Erythroblast (primary cell): ENCODE measurements at regions not wholly inside any gene's neighbourhood (a gene's known extent, or its start where the extent isn't known, plus 50 kb on each side); places are given as distances from the start of the nearest gene placed in this dataset.
A peak's percentile ranks its signal among the peaks of the same experiment; 100 is the strongest.

Experiments used
- DNase-seq, 2 experiments: peaks; one replicate each; lab custom pipeline; 2025; lab: John Stamatoyannopoulos, UW
- GATA1 ChIP-seq: IDR thresholded peaks from 2 replicates; pipeline ENCODE4 v1.6.1; 2011; ENCODE audit warnings: low read depth, mild to moderate bottlenecking, control low read depth, low read length, moderate library complexity
- POLR2A ChIP-seq: IDR thresholded peaks from 2 replicates; pipeline ENCODE4 v1.6.1; 2011; ENCODE audit warnings: mild to moderate bottlenecking, low read length

DNA sequence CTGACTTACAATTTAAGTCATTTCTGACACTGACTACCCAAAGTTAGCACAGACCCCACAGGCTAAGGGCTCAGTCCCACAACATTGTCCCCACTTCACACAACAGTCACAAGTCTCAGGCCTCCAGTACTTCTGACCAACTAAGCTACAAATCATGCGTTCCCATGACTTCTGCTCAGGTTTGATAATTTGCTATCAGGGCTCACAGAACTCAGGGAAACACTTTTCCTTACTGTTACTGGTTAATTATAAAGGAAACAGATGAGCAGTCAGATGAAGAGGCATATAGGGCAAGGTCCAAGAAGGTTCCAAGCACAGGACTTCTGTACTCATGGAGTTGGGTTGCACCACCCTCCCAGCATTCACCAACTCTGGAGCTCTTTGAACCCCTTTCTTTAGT is 151.2 kb upstream of the TNR start:
- DNase-seq, result peak; percentile 44 to 72
- TF ChIP-seq POLR2A (no peak), GATA1 (no peak)

DNA sequence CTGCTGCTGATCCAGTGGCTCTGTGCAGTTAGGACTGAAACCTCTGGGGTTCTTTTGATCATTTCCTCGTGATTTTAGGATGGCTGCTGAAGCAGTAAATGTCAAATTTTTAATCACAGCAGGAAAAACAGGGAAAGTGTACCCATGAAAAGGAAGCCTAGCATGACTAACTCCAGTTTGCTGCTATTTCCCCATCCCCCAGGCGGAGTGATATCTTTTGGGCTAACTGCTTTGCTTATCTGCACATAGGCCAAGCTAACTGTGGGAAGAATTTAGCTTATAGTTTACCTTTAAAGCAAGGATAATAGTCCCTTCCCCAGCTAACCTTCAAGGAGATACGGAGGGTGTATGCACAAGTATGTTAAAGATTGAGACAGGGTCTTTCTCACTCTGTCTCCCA is 149.8 kb upstream of the TNR start:
- peak; percentile 8 to 19 for DNase-seq
- no peak for TF ChIP-seq POLR2A

DNA sequence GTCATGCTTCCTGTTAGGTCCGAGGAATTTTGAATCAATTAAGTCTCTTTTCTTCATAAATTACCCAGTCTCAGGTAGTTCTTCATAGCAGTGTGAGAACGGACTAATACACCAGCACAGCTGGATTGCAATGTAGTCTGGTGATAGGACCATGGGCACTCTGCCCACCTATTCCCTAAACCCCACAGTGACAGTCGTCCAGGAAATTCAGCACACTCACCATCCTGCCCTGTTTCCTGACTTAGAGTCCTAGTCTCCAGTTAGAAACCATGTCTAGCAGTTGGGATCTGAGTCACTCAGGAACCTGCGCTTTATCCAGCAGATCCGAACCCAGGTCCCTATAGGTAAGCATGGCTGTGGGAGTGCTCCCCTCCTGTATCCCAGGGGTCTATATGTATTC is 149.3 kb upstream of the TNR start:
- DNase-seq, result no peak
- no peak for TF ChIP-seq GATA1
- no peak for TF ChIP-seq POLR2A

DNA sequence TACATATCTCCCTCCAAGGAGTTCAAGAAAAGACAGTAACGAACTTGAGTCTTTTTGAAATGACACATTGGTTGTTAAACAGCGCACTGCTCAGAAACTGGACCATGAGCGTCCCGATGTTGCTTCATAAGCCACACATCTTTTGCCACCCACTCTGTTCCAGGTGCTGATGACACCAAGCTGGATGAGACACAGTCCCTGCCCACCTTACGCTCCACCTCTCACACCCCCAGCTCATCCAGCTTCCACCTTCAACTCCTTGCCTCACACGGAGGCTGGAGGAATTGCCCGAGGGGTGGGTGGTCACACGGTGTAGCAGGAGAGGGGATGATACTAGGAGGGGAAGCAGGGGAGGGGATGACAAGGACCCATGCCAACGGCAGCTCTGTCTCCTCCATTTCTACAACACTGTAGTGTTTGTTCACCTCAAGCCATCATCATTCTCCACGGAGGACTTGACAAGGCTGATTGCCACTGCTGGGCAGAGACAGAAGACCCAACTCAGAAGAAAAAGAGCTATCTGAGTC is 148.5 kb upstream of the TNR start:
- TF ChIP-seq POLR2A (no peak), GATA1 (no peak)
- no peak for DNase-seq

DNA sequence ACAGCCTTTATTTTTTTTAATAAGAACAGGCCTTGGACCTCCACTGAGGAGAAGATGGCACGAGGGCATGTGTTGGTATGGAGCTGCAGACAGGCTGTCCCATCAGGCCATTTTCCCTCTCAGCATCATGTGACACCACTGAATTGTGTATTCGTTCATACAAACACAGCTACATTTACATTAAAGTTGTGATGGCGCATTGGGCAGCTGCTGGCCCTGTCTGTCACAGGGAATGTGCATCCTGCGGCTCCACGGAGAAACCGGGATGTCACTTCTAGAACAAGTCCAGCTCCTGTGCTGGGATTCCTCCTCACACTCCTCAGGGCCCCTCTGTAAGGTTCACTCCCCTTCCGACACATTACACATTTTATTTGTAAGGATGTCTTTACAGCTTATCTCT is 147.6 kb upstream of the TNR start:
- TF ChIP-seq GATA1 (no peak), POLR2A (no peak)
- DNase-seq, result no peak

DNA sequence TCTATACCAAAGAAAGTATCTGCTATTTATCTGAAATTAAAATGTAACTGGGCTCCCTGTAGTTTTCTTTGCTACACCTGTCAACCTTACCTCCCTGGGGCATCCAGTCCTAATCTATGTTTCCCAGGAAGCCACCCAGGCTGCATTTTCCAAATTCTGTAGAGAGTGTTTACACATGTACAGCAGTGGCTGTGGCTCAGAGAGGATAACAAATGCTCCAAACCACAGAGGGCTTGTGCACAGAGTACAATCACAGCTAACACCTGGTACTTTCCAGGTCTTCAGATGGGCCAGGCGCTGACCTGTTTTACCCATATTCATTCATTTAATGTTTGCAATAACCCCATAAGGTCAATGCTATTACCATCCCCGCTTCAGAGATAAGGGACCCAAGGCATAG is 146.5 kb upstream of the TNR start:
- no peak for TF ChIP-seq POLR2A
- TF ChIP-seq GATA1, result no peak
- DNase-seq, result no peak

DNA sequence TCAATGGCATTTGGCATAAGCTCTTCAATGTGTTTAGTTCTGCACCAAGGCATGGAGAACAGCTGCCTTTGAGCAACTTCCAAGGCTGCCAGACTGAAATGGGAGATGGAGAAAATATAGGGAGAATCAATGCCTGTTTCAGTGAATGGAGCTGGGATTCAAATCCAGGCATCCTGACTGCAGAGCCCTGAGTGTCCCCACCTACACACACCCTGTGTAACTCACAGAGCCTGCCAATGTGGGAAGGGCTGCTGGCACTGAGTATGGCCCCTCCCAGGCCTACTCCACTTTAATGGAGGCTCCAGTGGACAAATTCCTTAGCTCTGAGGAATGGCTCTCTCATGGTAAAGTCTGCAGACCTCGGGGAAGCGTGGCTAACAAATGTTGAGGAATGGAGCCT is 145.6 kb upstream of the TNR start:
- TF ChIP-seq GATA1 (no peak), POLR2A (no peak)
- no peak for DNase-seq

DNA sequence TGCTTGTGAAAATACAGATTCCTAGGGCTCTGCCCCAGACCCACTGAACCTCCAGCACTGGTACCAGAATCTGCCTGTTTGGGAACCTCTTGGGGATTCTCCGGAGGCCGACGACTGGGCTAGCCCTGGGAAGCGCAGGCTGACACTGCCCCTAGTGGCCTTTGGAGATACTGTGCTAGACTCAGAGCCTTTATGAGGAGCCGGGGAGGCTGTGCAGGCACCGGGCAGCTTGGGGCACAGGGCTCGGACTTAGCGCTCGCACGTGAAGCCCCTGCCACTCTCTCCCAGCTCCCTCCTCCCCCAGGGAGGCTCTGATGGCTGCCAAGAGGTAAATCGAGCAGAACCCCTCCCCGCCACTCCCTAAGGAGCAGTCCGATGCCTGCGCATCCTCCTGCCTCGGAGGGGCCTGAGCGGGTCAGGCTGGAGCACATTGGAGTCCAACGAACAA is 144.6 kb upstream of the TNR start:
- peak; percentile 38 to 68 for DNase-seq
- TF ChIP-seq POLR2A (no peak), GATA1 (no peak)

DNA sequence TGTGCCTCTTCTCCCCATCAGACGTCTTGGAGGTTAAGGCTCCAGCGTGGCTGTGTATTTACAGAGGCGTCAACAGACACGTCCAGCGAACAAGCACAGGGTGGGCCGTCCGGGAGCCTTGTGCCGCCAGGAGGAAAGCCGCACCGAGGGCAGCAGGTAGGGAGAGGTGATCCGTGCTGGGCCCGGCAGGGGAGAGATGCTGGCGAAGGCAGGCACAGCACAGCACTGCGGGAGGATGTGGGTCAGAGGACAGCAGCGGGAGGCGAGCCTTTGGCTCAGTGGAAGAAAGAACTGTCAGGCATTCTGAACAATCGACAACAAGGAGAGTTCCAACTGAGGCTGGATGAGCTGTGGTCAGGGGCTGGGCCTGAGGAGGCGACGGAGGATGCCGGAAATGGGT is 144.1 kb upstream of the TNR start:
- DNase-seq, result no peak
- TF ChIP-seq GATA1, result no peak
- no peak for TF ChIP-seq POLR2A

DNA sequence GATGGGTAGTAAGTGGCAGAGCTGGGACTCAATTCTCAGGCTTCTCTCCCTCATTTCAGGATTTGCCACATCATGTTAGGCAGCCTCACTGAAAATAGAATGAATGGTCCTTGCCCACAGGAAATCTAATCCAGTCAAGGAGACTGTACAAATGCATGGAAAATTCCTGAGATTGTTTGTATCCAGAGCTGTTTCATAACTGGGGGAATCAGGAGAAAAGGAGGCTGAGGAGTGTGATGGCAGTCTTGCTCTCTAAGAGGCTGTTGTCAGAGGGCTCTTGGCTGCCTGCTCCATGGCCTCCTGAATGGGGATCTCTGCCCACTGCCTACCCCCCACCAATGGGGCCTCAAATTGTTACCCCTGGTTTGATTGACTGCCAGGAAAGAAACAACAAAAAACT is 141.9 kb upstream of the TNR start:
- DNase-seq, result no peak
- TF ChIP-seq POLR2A (no peak), GATA1 (no peak)

DNA sequence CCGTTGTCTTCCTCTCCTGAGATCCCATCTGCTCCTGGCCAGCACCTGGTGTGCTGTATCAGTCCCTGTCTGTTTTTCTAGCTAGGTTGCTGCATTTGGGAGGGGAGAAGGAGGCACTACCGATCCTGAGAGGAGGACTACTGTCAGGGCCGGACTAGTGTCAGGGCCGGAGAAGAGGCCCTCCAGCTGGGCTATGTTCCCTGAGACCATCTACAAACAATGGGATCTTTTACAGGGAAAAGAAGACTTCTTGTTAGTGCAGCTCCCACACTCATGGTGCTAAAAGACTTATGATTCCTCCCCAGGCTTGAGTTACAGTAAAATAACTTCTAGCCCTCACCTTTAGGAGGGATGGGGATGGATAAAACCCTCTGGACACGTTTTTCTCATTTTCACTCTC is 141.0 kb upstream of the TNR start:
- DNase-seq, result no peak
- TF ChIP-seq POLR2A (no peak), GATA1 (no peak)

DNA sequence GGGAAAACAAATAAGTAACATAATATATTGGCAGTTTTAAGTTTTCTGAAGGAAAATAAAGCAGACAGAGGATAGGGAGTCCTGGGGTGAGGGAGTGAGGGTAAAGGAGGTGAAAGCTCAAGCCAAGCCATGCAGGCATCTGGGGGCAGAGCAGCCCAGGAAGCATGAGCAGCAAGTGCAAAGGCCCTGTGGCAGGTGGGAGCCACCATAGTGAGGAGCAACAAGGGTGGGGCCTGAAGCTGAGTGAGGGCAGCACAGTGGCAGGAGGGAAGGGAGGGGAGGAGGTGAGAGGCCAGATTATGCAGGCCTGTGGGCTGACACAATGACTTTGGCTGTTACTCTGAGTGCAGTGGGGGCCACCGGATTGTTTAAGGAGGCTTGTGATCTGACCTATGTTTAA is 138.8 kb upstream of the TNR start:
- TF ChIP-seq GATA1 (no peak), POLR2A (no peak)
- DNase-seq, result no peak

DNA sequence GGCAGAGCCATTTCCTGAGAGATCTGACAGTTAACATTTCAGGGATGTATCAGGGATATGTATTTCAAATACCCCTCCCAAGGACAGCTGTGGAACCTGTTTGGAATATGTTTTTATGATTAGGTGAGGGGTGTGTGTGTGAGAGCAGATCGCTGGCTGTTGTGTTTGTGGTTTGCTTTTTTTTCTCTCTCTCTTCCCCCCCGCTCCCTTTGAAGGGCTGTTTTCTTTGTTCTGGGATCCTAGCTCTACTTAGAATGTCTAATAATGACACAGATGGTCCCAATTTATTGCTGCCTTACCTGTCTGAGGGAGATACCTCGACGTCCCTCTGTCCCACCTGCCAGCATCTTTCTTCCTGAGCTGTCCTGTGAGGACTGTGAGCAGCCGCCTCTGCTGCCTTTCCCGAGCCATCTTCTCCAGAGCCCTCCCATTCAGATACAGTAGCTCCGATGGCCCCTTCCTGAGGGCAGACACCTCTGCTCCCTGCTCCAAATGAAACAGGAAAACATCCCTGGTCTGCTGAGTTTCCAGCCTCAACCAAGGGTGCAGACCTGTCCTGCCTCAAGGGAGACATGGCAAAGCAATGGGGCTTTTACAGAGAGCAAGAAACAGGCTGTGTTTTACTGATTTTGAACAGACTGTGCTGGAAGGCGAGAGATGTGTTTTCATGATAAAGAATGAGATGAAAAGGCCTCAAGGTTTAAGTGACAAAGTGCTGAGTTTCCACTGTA is 138.0 kb upstream of the TNR start:
- TF ChIP-seq GATA1, result no peak
- TF ChIP-seq POLR2A, result no peak
- no peak for DNase-seq

DNA sequence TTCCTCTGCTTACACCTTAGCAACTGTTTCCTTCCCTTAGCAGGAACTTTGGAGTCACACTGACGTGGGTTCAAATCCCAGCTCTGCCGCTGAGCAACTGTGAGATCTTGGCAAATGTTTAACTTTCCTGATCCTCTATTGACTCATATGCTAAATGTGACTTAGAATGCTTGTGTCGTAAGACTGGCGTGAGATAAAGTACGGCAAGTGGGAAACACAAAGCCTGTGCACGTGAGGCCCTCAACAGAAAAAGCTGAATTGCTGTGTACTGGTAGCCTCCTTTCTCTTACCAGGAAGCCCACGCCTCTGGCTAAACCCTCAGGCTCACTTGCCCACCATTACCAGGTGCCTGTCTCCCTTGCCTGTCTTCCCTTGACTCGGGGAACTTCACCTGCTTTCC is 135.4 kb upstream of the TNR start:
- no peak for TF ChIP-seq POLR2A
- no peak for TF ChIP-seq GATA1
- DNase-seq, result no peak
